ENCODE measurements at regions not wholly inside any gene's neighbourhood (a gene's known extent, or its start where the extent isn't known, plus 50 kb on each side); places are given as distances from the start of the nearest gene placed in this dataset.

GRCh38 chr6:103983011-103983410, 876.7 kb downstream of the HACE1 start:
- TF ChIP-seq CTCF (IDR thresholded peaks at IDR 0.05; ENCODE audit: low read depth, low read length, missing input control) (no peak), ZBTB33 (IDR thresholded peaks at IDR 0.05) (no peak), MAX (IDR thresholded peaks at IDR 0.05) (no peak), JUND (IDR thresholded peaks at IDR 0.05) (no peak), REST (IDR thresholded peaks at IDR 0.05) (no peak)

Measured in liver (tissue), 3 donors.